Fibroblast of pulmonary artery (primary cell): ENCODE measurements at regions not wholly inside any gene's neighbourhood (a gene's known extent, or its start where the extent isn't known, plus 50 kb on each side); places are given as distances from the start of the nearest gene placed in this dataset.
"Not testable (repeated sequence)": the region's sequence is repeated elsewhere in the genome, so short reads cannot be mapped to it uniquely, and the experiment has no call there.

ENCODE experiments used
- DNase-seq: peaks from one replicate; pipeline ENCODE4 v3.0.0-alpha.2; 2010; ENCODE audit warnings: low read depth
- H3K4me3 ChIP-seq: replicated peaks from 2 replicates; pipeline ENCODE4 v1.5.1; 2011; ENCODE audit warnings: low read depth, mild to moderate bottlenecking, control low read depth, low read length, moderate library complexity
- CTCF ChIP-seq: IDR thresholded peaks from 2 replicates; pipeline ENCODE4 v1.5.1; 2011; ENCODE audit warnings: mild to moderate bottlenecking, control low read depth, low read length, inconsistent platforms; ENCODE audit errors: missing control alignments

GRCh38 chr2:175786471-175787124, 215.5 kb downstream of the LNPK start:
- H3K4me3 ChIP-seq, result no peak overlapping the region
- DNase-seq, result no peak
- TF ChIP-seq CTCF, result no peak

GRCh38 chr2:175777337-175777736, 224.7 kb downstream of the LNPK start:
- DNase-seq, H3K4me3 ChIP-seq: not testable (repeated sequence)

- no peak overlapping the region for H3K4me3 ChIP-seq
- DNase-seq, result peak; percentile 2
- TF ChIP-seq CTCF, result no peak
Measured at GRCh38 chr2:175769200-175769599, 232.9 kb downstream of the LNPK start.

GRCh38 chr2:175766880-175767279, 235.2 kb downstream of the LNPK start:
- no peak overlapping the region for H3K4me3 ChIP-seq
- DNase-seq, result peak; percentile 2
- no peak for TF ChIP-seq CTCF

- no peak for TF ChIP-seq CTCF
- no peak for DNase-seq
- no peak overlapping the region for H3K4me3 ChIP-seq
Measured at GRCh38 chr2:175755656-175756386, 246.2 kb downstream of the LNPK start.

GRCh38 chr2:175755169-175755568, 246.9 kb downstream of the LNPK start:
- DNase-seq, result no peak
- no peak overlapping the region for H3K4me3 ChIP-seq
- TF ChIP-seq CTCF, result no peak

GRCh38 chr2:175750195-175750594, 251.9 kb downstream of the LNPK start:
- H3K4me3 ChIP-seq, result no peak overlapping the region
- no peak for TF ChIP-seq CTCF
- DNase-seq, result no peak
